ENCODE measurements at regions not wholly inside any gene's neighbourhood (a gene's known extent, or its start where the extent isn't known, plus 50 kb on each side); places are given as distances from the start of the nearest gene placed in this dataset.

GRCh38 chr9:36728651-36729520, 156.2 kb downstream of the MELK start:
- TF ChIP-seq CTCF (IDR thresholded peaks at IDR 0.05; ENCODE audit: low read depth, low read length, poor library complexity, severe bottlenecking) (peak; percentile 97), EZH2phosphoT487 (IDR thresholded peaks at IDR 0.05; ENCODE audit: borderline replicate concordance, low read length) (no peak)

All from DOHH2 (cell line).